Esophagus muscularis mucosa (tissue), 4 donors: ENCODE measurements at regions not wholly inside any gene's neighbourhood (a gene's known extent, or its start where the extent isn't known, plus 50 kb on each side); places are given as distances from the start of the nearest gene placed in this dataset.
"Not testable (repeated sequence)": the region's sequence is repeated elsewhere in the genome, so short reads cannot be mapped to it uniquely, and the experiment has no call there.

Source experiments
- DNase-seq: peaks from one replicate; pipeline ENCODE4 v3.0.0-alpha.2; 2017; ENCODE audit errors: extremely low spot score
- H3K27ac ChIP-seq, 4 donors: fragments of 200-600 bp; sonication (generic); replicated peaks in 1 of 4; 1 replicate in 3 of 4; 2 replicates in 1 of 4; pipeline ENCODE4 v1.5.1; 2016 to 2019; ENCODE audit warnings: mild to moderate bottlenecking in 1 of 4
- H3K27me3 ChIP-seq, 4 donors: fragments of 200-600 bp; sonication (generic); one replicate each; pipeline versions ENCODE4 v1.5.1 to v1.6.0; 2016 to 2019
- H3K36me3 ChIP-seq, 4 donors: fragments of 200-600 bp; sonication (generic); one replicate each; pipeline ENCODE4 v1.5.1; 2016 to 2019
- H3K4me1 ChIP-seq, 4 donors: fragments of 200-600 bp; sonication (generic); one replicate each; pipeline ENCODE4 v1.5.1; 2016 to 2019
- H3K4me3 ChIP-seq, 4 donors: fragments of 200-600 bp; sonication (generic); 1 replicate in 2 of 4; 2 replicates in 2 of 4; pipeline ENCODE4 v1.5.1; 2016 to 2019; ENCODE audit warnings: mild to moderate bottlenecking in 4 of 4, moderate library complexity in 1 of 4
- H3K9me3 ChIP-seq, 4 donors: fragments of 200-600 bp; sonication (generic); 1 replicate in 3 of 4; 2 replicates in 1 of 4; pipeline ENCODE4 v1.5.1; 2016 to 2019
- CTCF ChIP-seq, 3 experiments: fragments of 200-600 bp in 2 of 3; fragments of 450-650 bp in 1 of 3; sonication (generic) in 2 of 3; IDR thresholded peaks; one replicate each; pipeline ENCODE4 v1.5.1; 2017 to 2019; ENCODE audit warnings: antibody characterized with exemption in 3 of 3, mild to moderate bottlenecking in 2 of 3, moderate library complexity in 1 of 3
- EP300 ChIP-seq: sonication (generic); formaldehyde crosslinking; IDR thresholded peaks from one replicate; pipeline ENCODE4 v1.6.1; 2017; ENCODE audit warnings: antibody characterized with exemption
- POLR2A ChIP-seq: fragments of 450-650 bp; IDR thresholded peaks from one replicate; pipeline ENCODE4 v1.6.1; 2017; ENCODE audit warnings: antibody characterized with exemption, moderate library complexity, mild to moderate bottlenecking, low read depth
- POLR2AphosphoS5 ChIP-seq, 2 donors: sonication (generic); formaldehyde crosslinking; IDR thresholded peaks; one replicate each; pipeline ENCODE4 v1.6.1; 2017; ENCODE audit warnings: antibody characterized with exemption in 2 of 2
- WGBS: methylation state at CpG from one replicate; pipeline ENCODE4 v1.1.5; 2018; 5-methylcytosine and 5-hydroxymethylcytosine counted together
- intact Hi-C: fragments of 100-400 bp; cut with DNase I; formaldehyde crosslinking; loops from one replicate; pipeline ENCODE4 v1.15.1; 2023

- no peak for DNase-seq
- intact Hi-C loops = no loop called here
Observed at GRCh38 chr10:63825111-63825510, 303.9 kb downstream of the REEP3 start.

GRCh38 chr10:63825766-63826165, 304.6 kb downstream of the REEP3 start:
- no peak for TF ChIP-seq POLR2AphosphoS5 (IDR thresholded peaks at IDR 0.05)
- no peak for TF ChIP-seq CTCF (IDR thresholded peaks at IDR 0.05)
- no peak for TF ChIP-seq POLR2A
- TF ChIP-seq EP300 = no peak
- intact Hi-C loops = no loop called here
- peaks cover 0 to 13% (median 6%) of the 10 kb centered on the region in 4 donors for H3K9me3 ChIP-seq
- H3K4me3 ChIP-seq = no peak overlapping the region
- H3K36me3 ChIP-seq = no peaks in the 10 kb centered on the region
- no peak overlapping the region for H3K27ac ChIP-seq
- H3K4me1 ChIP-seq = no peaks in the 10 kb centered on the region
- no peaks in the 10 kb centered on the region for H3K27me3 ChIP-seq
- no peak for DNase-seq
- 83% methylated on average over 5 of the region's 5 CpGs for WGBS

More at GRCh38 chr10:63825111-63825510, 303.9 kb downstream of the REEP3 start:
- Histone ChIP-seq H3K27ac (no peak overlapping the region), H3K27me3 (no peaks in the 10 kb centered on the region), H3K36me3 (no peaks in the 10 kb centered on the region), H3K9me3 (peaks cover 0 to 13% (median 6%) of the 10 kb centered on the region in 4 donors), H3K4me3 (no peak overlapping the region), H3K4me1 (no peaks in the 10 kb centered on the region)
- TF ChIP-seq CTCF (IDR thresholded peaks at IDR 0.05) (no peak), EP300 (no peak), POLR2AphosphoS5 (IDR thresholded peaks at IDR 0.05) (no peak), POLR2A (no peak)

GRCh38 chr10:63827018-63827417, 305.8 kb downstream of the REEP3 start:
- H3K4me1 ChIP-seq, H3K36me3 ChIP-seq, H3K27me3 ChIP-seq, intact Hi-C loops, DNase-seq, H3K4me3 ChIP-seq, H3K27ac ChIP-seq: not testable (repeated sequence)
- peaks cover 0 to 13% (median 6%) of the 10 kb centered on the region in 4 donors for H3K9me3 ChIP-seq
- WGBS = 68% methylated on average over 3 of the region's 3 CpGs

GRCh38 chr10:63829020-63829419, 307.8 kb downstream of the REEP3 start:
- intact Hi-C loops = no loop called here
- Histone ChIP-seq H3K27ac (no peak overlapping the region), H3K4me3 (no peak overlapping the region), H3K36me3 (no peaks in the 10 kb centered on the region), H3K9me3 (no peaks in the 10 kb centered on the region), H3K4me1 (no peaks in the 10 kb centered on the region), H3K27me3 (no peaks in the 10 kb centered on the region)
- no peak for DNase-seq
- WGBS = 73% methylated on average over 2 of the region's 2 CpGs
- TF ChIP-seq POLR2A = no peak
- TF ChIP-seq CTCF (IDR thresholded peaks at IDR 0.05) = no peak
- TF ChIP-seq POLR2AphosphoS5 (IDR thresholded peaks at IDR 0.05) = no peak
- no peak for TF ChIP-seq EP300

- no peaks in the 10 kb centered on the region for H3K4me1 ChIP-seq
- DNase-seq = no peak
- intact Hi-C loops = no loop called here
- no peaks in the 10 kb centered on the region for H3K9me3 ChIP-seq
- H3K27ac ChIP-seq = no peak overlapping the region
- no peak for TF ChIP-seq EP300
- no peak for TF ChIP-seq POLR2A
- TF ChIP-seq POLR2AphosphoS5 (IDR thresholded peaks at IDR 0.05) = no peak
- TF ChIP-seq CTCF (IDR thresholded peaks at IDR 0.05) = no peak
- 59% methylated on average over 5 of the region's 5 CpGs for WGBS
- no peak overlapping the region for H3K4me3 ChIP-seq
- H3K36me3 ChIP-seq = no peaks in the 10 kb centered on the region
- no peaks in the 10 kb centered on the region for H3K27me3 ChIP-seq
Observed at GRCh38 chr10:63829573-63830149, 308.5 kb downstream of the REEP3 start.
